ENCODE measurements at regions not wholly inside any gene's neighbourhood (a gene's known extent, or its start where the extent isn't known, plus 50 kb on each side); places are given as distances from the start of the nearest gene placed in this dataset.
"Not testable (repeated sequence)": the region's sequence is repeated elsewhere in the genome, so short reads cannot be mapped to it uniquely, and the experiment has no call there.

DNA sequence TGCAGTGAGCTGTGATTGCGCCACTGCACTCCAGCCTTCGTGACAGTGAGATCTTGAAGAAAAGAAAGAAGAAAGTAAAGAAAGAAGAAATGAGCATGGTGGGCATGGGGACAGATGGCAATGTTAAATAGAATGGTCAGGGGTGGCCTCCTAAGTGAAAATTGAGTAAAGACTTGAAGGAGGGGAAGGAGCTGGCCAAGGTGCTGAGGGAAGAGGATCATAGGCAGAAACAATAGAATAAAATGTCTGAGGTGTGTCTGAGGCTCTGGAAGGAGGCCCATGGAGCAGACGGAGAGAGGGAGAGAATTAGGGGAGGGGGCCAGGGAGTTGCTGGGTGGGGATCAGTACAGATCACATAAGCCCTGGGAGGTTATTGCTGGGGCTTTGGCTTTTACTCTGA, 163.1 kb downstream of the RALA start:
- H3K27ac Mint-ChIP-seq (ENCODE audit: low read depth, unreplicated experiment); H3K4me3 Mint-ChIP-seq (ENCODE audit: unreplicated experiment); H3K9me3 Mint-ChIP-seq (ENCODE audit: unreplicated experiment); POLR2A ChIA-PET; H3K27me3 Mint-ChIP-seq (ENCODE audit: insufficient read depth, unreplicated experiment); CTCF ChIA-PET; H3K4me1 Mint-ChIP-seq (ENCODE audit: insufficient read depth, unreplicated experiment); BruUV-seq (replicated peaks); DNase-seq (ENCODE audit: unreplicated experiment); intact Hi-C loops (cut with micrococcal nuclease): not testable (repeated sequence)
- H3K36me3 Mint-ChIP-seq (ENCODE audit: insufficient read depth, unreplicated experiment), result peaks cover 27% of the 10 kb centered on the region

DNA sequence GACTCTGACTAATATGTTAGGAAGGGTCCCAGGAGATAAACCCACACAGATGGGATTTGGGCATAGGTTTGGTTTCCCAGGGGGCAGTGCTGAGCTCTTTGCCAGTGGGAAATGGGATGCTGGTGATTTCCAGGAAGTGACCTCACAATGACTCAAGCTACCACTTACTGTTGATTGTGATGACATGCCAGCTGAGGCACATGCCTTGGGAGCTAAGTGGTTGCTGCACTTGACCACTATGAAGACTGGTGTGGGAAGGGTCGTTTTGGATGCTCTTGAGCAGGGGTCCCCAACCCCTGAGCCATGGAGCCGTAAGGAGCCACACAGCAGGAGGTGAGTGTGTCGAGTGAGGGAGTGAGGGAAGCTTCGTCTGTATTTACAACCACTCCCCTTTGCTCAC, 159.0 kb upstream of the CDK13 start:
- H3K4me3 Mint-ChIP-seq (ENCODE audit: unreplicated experiment); H3K4me1 Mint-ChIP-seq (ENCODE audit: insufficient read depth, unreplicated experiment); H3K9me3 Mint-ChIP-seq (ENCODE audit: unreplicated experiment); DNase-seq (ENCODE audit: unreplicated experiment); intact Hi-C loops (cut with micrococcal nuclease); CTCF ChIA-PET; H3K27me3 Mint-ChIP-seq (ENCODE audit: insufficient read depth, unreplicated experiment); POLR2A ChIA-PET; BruUV-seq (replicated peaks); H3K27ac Mint-ChIP-seq (ENCODE audit: low read depth, unreplicated experiment): not testable (repeated sequence)
- peaks cover 42% of the 10 kb centered on the region for H3K36me3 Mint-ChIP-seq (ENCODE audit: insufficient read depth, unreplicated experiment)

DNA sequence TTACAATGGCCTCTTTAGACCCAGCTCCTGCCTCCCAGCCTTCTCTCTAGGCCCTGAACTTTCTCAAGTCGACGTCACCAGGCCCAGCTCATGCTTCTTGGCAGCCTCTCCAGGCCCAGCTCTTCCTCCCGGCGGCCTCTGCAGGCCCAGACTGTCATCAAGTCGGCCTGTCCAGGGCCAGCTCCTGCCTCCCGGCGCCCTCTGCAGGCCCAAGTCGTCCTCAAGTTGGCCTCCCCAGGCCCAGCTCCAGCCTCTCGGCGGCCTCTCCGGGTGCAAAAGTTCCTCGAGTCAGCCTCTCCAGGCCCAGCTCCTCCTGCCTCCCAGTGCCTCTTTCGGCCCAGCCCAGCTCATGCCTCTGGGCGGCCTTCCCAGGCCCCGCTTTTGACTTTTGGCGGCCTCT, 158.1 kb upstream of the CDK13 start:
- H3K4me3 Mint-ChIP-seq (ENCODE audit: unreplicated experiment); H3K4me1 Mint-ChIP-seq (ENCODE audit: insufficient read depth, unreplicated experiment); H3K27ac Mint-ChIP-seq (ENCODE audit: low read depth, unreplicated experiment); intact Hi-C loops (cut with micrococcal nuclease); H3K27me3 Mint-ChIP-seq (ENCODE audit: insufficient read depth, unreplicated experiment); H3K9me3 Mint-ChIP-seq (ENCODE audit: unreplicated experiment); POLR2A ChIA-PET; DNase-seq (ENCODE audit: unreplicated experiment); BruUV-seq (replicated peaks); CTCF ChIA-PET: not testable (repeated sequence)
- peaks cover 37% of the 10 kb centered on the region for H3K36me3 Mint-ChIP-seq (ENCODE audit: insufficient read depth, unreplicated experiment)

DNA sequence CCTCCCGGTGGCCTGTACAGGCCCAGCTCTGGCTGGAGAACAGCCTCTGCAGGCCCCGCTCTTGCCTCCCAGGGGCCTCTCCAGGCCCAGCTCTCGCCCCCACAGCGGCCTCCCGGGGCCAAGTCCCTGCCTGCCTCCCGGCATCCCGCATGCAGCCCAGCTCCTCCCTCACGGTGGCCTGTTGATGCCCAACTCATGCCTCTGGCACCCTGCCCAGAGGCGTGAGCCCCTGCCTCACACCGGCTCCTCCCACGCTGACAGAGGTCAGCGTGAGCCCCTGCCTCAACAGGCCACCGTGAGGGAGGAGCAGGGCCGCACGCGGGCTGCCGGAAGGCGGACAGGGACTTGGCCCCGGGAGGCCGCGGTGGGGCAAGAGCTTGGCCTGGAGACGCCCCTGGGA, 157.0 kb upstream of the CDK13 start:
- Mint-ChIP-seq H3K27ac (ENCODE audit: low read depth, unreplicated experiment) (peak overlapping the region; percentile 27), H3K36me3 (ENCODE audit: insufficient read depth, unreplicated experiment) (peaks cover 29% of the 10 kb centered on the region)
- H3K9me3 Mint-ChIP-seq (ENCODE audit: unreplicated experiment); CTCF ChIA-PET; DNase-seq (ENCODE audit: unreplicated experiment); POLR2A ChIA-PET; H3K27me3 Mint-ChIP-seq (ENCODE audit: insufficient read depth, unreplicated experiment); H3K4me1 Mint-ChIP-seq (ENCODE audit: insufficient read depth, unreplicated experiment); intact Hi-C loops (cut with micrococcal nuclease); H3K4me3 Mint-ChIP-seq (ENCODE audit: unreplicated experiment); BruUV-seq (replicated peaks): not testable (repeated sequence)

DNA sequence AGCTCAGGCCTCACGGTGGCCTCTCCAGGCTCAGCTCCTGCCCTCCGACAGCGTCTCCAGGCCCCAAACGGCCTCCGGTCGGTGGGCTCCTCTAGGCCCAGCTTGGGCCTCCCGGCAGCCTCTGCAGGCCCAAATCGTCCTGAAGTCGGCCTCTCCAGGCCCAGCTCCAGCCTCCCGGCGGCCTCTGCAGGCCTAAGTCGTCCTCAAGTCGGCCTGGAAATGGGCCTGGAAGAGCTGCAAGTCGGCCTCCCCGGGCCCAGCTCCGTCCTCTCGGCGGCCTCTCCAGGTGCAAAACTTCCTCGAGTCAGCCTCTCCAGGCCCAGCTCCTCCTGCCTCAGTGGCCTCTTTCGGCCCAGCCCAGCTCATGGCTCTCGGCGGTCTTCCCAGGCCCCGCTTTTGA, 156.2 kb upstream of the CDK13 start:
- H3K4me3 Mint-ChIP-seq (ENCODE audit: unreplicated experiment); H3K27ac Mint-ChIP-seq (ENCODE audit: low read depth, unreplicated experiment); intact Hi-C loops (cut with micrococcal nuclease); BruUV-seq (replicated peaks); H3K9me3 Mint-ChIP-seq (ENCODE audit: unreplicated experiment); H3K4me1 Mint-ChIP-seq (ENCODE audit: insufficient read depth, unreplicated experiment); H3K27me3 Mint-ChIP-seq (ENCODE audit: insufficient read depth, unreplicated experiment); DNase-seq (ENCODE audit: unreplicated experiment); CTCF ChIA-PET: not testable (repeated sequence)
- H3K36me3 Mint-ChIP-seq (ENCODE audit: insufficient read depth, unreplicated experiment), result peaks cover 29% of the 10 kb centered on the region
- POLR2A ChIA-PET, result interaction anchor here (0.6 kb wide), 1 partner anchor 181 kb away, joined by 3 read pairs; no protein-coding TSS in a partner anchor

DNA sequence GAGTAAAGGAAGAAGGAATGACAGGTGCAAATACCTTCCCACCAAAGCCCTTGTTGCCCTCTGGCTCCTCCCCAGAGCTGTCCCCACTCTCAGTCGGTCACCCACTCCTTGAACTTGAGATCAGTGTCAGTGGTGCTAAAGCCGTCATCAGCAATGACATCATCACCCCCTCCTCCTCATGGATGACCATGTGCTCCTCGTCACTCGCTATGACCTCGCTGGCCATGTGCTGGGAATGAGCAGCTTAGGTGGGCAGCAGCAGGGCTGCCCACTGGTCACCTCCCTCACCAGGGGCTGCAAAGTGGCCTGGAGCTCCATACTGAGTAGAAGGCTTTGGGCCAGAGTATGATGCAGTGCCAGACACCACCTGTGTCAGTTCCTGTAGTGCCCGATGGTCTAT, 153.1 kb upstream of the CDK13 start:
- BruUV-seq (replicated peaks); intact Hi-C loops (cut with micrococcal nuclease): not testable (repeated sequence)
- CTCF ChIA-PET, result interaction anchor here (0.6 kb wide), 1 partner anchor 31 kb away, joined by 3 read pairs; no protein-coding TSS in a partner anchor

DNA sequence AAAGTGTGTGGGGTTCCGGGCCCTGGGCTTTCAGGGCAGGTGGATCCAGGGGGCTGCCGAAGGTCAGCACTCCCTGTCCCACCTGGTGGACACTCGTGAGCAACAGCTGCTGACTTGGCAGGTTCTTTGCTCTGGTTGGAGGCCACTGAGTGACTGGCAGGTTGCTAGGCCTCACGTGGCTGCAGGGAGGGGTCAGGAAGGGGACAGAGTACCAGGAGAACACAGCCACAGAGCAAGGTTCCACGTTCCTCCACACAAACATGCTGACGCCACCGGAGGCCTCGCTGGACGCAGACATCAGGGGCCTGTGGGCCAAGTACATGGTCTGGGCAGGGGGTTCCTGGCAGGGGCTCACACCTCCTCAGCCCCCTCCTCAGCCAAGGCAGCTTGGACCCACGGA, 152.0 kb upstream of the CDK13 start:
- intact Hi-C loops (cut with micrococcal nuclease); DNase-seq (ENCODE audit: unreplicated experiment); H3K4me3 Mint-ChIP-seq (ENCODE audit: unreplicated experiment); H3K4me1 Mint-ChIP-seq (ENCODE audit: insufficient read depth, unreplicated experiment); POLR2A ChIA-PET; H3K27me3 Mint-ChIP-seq (ENCODE audit: insufficient read depth, unreplicated experiment); H3K9me3 Mint-ChIP-seq (ENCODE audit: unreplicated experiment); H3K27ac Mint-ChIP-seq (ENCODE audit: low read depth, unreplicated experiment); BruUV-seq (replicated peaks): not testable (repeated sequence)
- peaks cover 20% of the 10 kb centered on the region for H3K36me3 Mint-ChIP-seq (ENCODE audit: insufficient read depth, unreplicated experiment)
- CTCF ChIA-PET, result interaction anchor here (0.6 kb wide), 1 partner anchor 52 kb away, joined by 3 read pairs; no protein-coding TSS in a partner anchor

More for the DNA sequence above, 153.1 kb upstream of the CDK13 start:
- H3K4me1 Mint-ChIP-seq (ENCODE audit: insufficient read depth, unreplicated experiment); H3K9me3 Mint-ChIP-seq (ENCODE audit: unreplicated experiment); POLR2A ChIA-PET; H3K27me3 Mint-ChIP-seq (ENCODE audit: insufficient read depth, unreplicated experiment); DNase-seq (ENCODE audit: unreplicated experiment); H3K27ac Mint-ChIP-seq (ENCODE audit: low read depth, unreplicated experiment); H3K4me3 Mint-ChIP-seq (ENCODE audit: unreplicated experiment): not testable (repeated sequence)
- peaks cover 20% of the 10 kb centered on the region for H3K36me3 Mint-ChIP-seq (ENCODE audit: insufficient read depth, unreplicated experiment)
